IPS-18c (cell line): ENCODE measurements at regions not wholly inside any gene's neighbourhood (a gene's known extent, or its start where the extent isn't known, plus 50 kb on each side); places are given as distances from the start of the nearest gene placed in this dataset.
"Not testable (repeated sequence)": the region's sequence is repeated elsewhere in the genome, so short reads cannot be mapped to it uniquely, and the experiment has no call there.

Experiments used
- H3K4me3 ChIP-seq: 2 replicates; pipeline ENCODE4 v1.7.0; 2013; ENCODE audit warnings: low read depth, mild to moderate bottlenecking, low read length, moderate library complexity; ENCODE audit not compliant: insufficient read depth
- H3K9me3 ChIP-seq: one replicate; pipeline ENCODE4 v1.6.1; 2013; ENCODE audit warnings: mild to moderate bottlenecking, low read length, moderate library complexity; ENCODE audit not compliant: control insufficient read depth, insufficient read depth

GRCh38 chr5:177664737-177665136, 64.8 kb downstream of the B4GALT7 start:
- not testable (repeated sequence) for H3K4me3 ChIP-seq, H3K9me3 ChIP-seq

GRCh38 chr5:177665172-177665571, 65.2 kb downstream of the B4GALT7 start:
- H3K9me3 ChIP-seq, H3K4me3 ChIP-seq: not testable (repeated sequence)

DNA sequence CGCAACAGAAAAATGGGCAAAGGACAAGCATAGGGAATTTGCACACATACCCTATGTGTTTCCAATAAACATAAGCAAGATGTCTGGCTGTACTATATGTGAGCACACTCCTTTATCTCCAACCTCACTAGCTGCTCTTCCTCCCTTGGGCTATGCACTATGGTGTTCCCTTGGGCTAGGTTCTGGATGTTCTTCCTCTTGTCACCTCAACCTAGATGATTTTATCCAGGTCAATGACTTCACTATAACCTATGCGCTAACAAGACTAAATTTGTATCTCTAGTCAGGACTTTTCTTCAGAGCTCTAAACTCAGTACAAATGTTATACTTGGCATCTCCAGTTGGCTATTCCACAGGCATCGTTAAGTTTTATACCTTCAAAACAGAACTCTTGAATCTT, 66.0 kb downstream of the B4GALT7 start:
- not testable (repeated sequence) for H3K9me3 ChIP-seq, H3K4me3 ChIP-seq

- H3K9me3 ChIP-seq = not testable (repeated sequence)
- H3K4me3 ChIP-seq = peak overlapping the region; percentile 16; the same call in 1 of the 2 replicates
Measured at GRCh38 chr5:177671035-177671754, 71.3 kb downstream of the B4GALT7 start.

DNA sequence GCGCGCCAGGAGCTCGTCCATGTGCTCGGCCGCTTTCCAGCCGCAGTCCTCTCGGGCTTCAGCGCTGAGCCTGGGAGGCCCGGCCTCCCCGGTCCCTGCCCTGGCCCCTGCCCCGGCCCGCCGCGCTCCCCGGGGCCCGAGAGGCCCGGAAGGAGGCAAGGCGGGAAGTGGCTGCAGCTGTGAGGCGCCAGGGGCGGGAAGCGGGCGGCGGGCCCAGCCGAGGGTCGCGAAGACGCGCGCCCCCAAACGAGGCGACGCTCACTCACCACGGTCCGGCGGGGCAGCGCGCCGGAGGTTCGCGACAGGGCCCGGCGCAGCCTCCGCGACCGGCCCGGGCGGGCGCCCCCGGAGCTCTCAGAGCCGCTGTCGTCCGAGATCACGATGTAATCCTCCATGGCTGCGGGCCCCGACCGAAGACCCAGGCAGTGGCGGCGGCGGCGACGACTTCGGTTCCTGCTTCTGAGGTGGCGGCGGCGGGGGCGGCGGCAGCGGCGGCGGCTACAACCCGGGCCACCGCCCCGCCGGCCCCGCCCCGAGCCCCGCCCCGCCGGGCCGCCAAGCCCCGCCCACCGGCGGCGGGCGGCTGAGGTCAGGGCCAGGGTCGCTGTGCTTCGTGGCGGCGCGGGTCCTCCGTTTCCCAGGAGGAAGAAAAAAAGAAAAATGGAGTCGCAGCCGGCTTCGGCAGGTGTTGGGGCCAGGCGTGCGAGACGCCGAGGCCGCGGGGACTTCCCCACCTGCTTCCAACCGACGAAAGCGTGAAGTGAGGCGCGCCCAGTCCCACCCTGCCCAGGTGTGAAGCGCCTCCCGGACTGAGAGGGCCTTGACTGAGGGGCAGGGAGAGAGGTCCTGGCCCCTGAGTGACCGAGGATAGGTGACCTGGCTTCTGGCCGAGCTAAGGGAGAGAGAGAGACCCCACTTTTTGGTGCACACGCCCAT, 72.1 kb downstream of the B4GALT7 start:
- not testable (repeated sequence) for H3K9me3 ChIP-seq
- H3K4me3 ChIP-seq = peak overlapping the region; percentile 40; the same call in 1 of the 2 replicates
